Endothelial cell of umbilical vein (primary cell): ENCODE measurements at regions not wholly inside any gene's neighbourhood (a gene's known extent, or its start where the extent isn't known, plus 50 kb on each side); places are given as distances from the start of the nearest gene placed in this dataset.

Experiments
- BruUV-seq: library from RNA; stranded (reverse); fragments of 400-500 nt; replicated peaks from 2 replicates; lab custom pipeline; 2021; lab: Mats Ljungman, UMichigan
- CTCF ChIA-PET: fragments of 300-600, 350-600 bp; sonication (Branson Sonifier 250); formaldehyde crosslinking; loops from one replicate; lab custom pipeline; 2021; ENCODE audit warnings: antibody characterized with exemption, inconsistent platforms; lab: Charles Lee
- POLR2A ChIA-PET: fragments of 300-600, 350-600 bp; sonication (Branson Sonifier 250); formaldehyde crosslinking; loops from one replicate; lab custom pipeline; 2021; ENCODE audit warnings: antibody characterized with exemption, inconsistent platforms; lab: Charles Lee
- DNase-seq: peaks from one replicate; pipeline ENCODE4 v3.0.0-alpha.2; 2011; ENCODE audit warnings: low read depth, low spot score
- FAIRE-seq: peaks from 2 replicates; lab custom pipeline; 2011; peaks lifted over from hg19 to GRCh38; lab: Jason Lieb, UNC
- H2AFZ ChIP-seq: 2 replicates; pipeline ENCODE4 v1.6.0; 2012; ENCODE audit warnings: low read depth, low read length, control low read depth, inconsistent platforms
- H3K27ac ChIP-seq: 2 replicates; pipeline ENCODE4 v1.5.1; 2011; ENCODE audit warnings: low read depth, mild to moderate bottlenecking, control low read depth, low read length, moderate library complexity; ENCODE audit not compliant: insufficient read depth
- H3K27me3 ChIP-seq, 2 experiments: 2 replicates each; pipeline versions ENCODE4 v1.6.0 to v1.6.1; 2011; ENCODE audit warnings: low read length in 2 of 2, mixed read lengths in 1 of 2; ENCODE audit not compliant: control insufficient read depth in 2 of 2, insufficient read depth in 2 of 2
- H3K36me3 ChIP-seq, 2 experiments: 2 replicates in 1 of 2; 3 replicates in 1 of 2; pipeline ENCODE4 v1.5.1; 2011; ENCODE audit warnings: low read length in 2 of 2, mild to moderate bottlenecking in 1 of 2, moderate library complexity in 1 of 2; ENCODE audit not compliant: control insufficient read depth in 2 of 2, insufficient read depth in 2 of 2; ENCODE audit errors: extremely low read depth in 1 of 2
- H3K4me1 ChIP-seq: 3 replicates; pipeline ENCODE4 v1.5.1; 2011; ENCODE audit warnings: mild to moderate bottlenecking, low read length; ENCODE audit not compliant: control insufficient read depth, insufficient read depth; ENCODE audit errors: extremely low read depth
- H3K4me2 ChIP-seq: 2 replicates; pipeline ENCODE4 v1.6.1; 2011; ENCODE audit warnings: low read length, control low read depth, mixed read lengths; ENCODE audit not compliant: insufficient read depth
- H3K4me3 ChIP-seq, 3 experiments: fragments of 200-600 bp in 1 of 3; sonication (generic), shearing (Covaris generic) in 1 of 3; replicated peaks in 1 of 3; 2 replicates each; pipeline ENCODE4 v1.5.1; 2011 to 2016; ENCODE audit warnings: control low read depth in 3 of 3, low read length in 3 of 3, mild to moderate bottlenecking in 2 of 3, inconsistent platforms in 1 of 3, low read depth in 1 of 3, moderate library complexity in 1 of 3; ENCODE audit not compliant: insufficient read depth in 1 of 3
- H3K79me2 ChIP-seq: 2 replicates; pipeline ENCODE4 v1.6.0; 2012; ENCODE audit warnings: low read length, inconsistent platforms; ENCODE audit not compliant: control insufficient read depth, insufficient read depth
- H3K9ac ChIP-seq: replicated peaks from 2 replicates; pipeline ENCODE3; 2011; ENCODE audit warnings: low read length, control low read depth; ENCODE audit not compliant: insufficient read depth; ENCODE audit errors: extremely low read depth
- H3K9me1 ChIP-seq: replicated peaks from 3 replicates; pipeline ENCODE4 v1.6.0; 2011; ENCODE audit warnings: mild to moderate bottlenecking, low read length; ENCODE audit not compliant: control insufficient read depth, insufficient read depth; ENCODE audit errors: extremely low read depth
- H3K9me3 ChIP-seq: replicated peaks from 2 replicates; pipeline ENCODE4 v1.5.1; 2012; ENCODE audit warnings: low read length, inconsistent platforms; ENCODE audit not compliant: control insufficient read depth, insufficient read depth
- H4K20me1 ChIP-seq: replicated peaks from 2 replicates; pipeline ENCODE3; 2011; ENCODE audit warnings: mild to moderate bottlenecking, low read length; ENCODE audit not compliant: control insufficient read depth, insufficient read depth; ENCODE audit errors: extremely low read depth
- CTCF ChIP-seq, 2 donors: IDR thresholded peaks; 1 replicate in 1 of 2; 2 replicates in 1 of 2; pipeline ENCODE4 v1.5.1; 2011; ENCODE audit warnings: low read length in 2 of 2, mild to moderate bottlenecking in 2 of 2, moderate library complexity in 2 of 2, control low read depth in 1 of 2, inconsistent platforms in 1 of 2, low read depth in 1 of 2; ENCODE audit not compliant: insufficient read depth in 1 of 2; ENCODE audit errors: extremely low read depth in 1 of 2
- EZH2 ChIP-seq: IDR thresholded peaks from 2 replicates; pipeline ENCODE4 v1.6.1; 2012; ENCODE audit warnings: borderline replicate concordance, low read depth, mild to moderate bottlenecking, moderate library complexity, low read length, inconsistent platforms; ENCODE audit not compliant: severe bottlenecking
- FOS ChIP-seq: IDR thresholded peaks from 2 replicates; pipeline ENCODE4 v1.6.1; 2011; ENCODE audit warnings: mild to moderate bottlenecking, low read length, moderate library complexity, borderline replicate concordance; ENCODE audit not compliant: insufficient read depth
- GATA2 ChIP-seq: IDR thresholded peaks from 2 replicates; pipeline ENCODE4 v1.7.0; 2011; ENCODE audit warnings: low read depth, mild to moderate bottlenecking, moderate library complexity, mixed read lengths, low read length; ENCODE audit not compliant: insufficient read length, insufficient read depth
- JUN ChIP-seq: IDR thresholded peaks from 2 replicates; pipeline ENCODE4 v1.6.1; 2011; ENCODE audit warnings: borderline replicate concordance, low read depth; ENCODE audit not compliant: insufficient read length, insufficient read depth
- MAX ChIP-seq: IDR thresholded peaks from 2 replicates; pipeline ENCODE4 v1.6.1; 2011; ENCODE audit not compliant: insufficient read depth, insufficient read length
- MYC ChIP-seq: IDR thresholded peaks from one replicate; pipeline ENCODE4 v1.6.1; 2011; ENCODE audit warnings: mild to moderate bottlenecking, low read depth, low read length
- POLR2A ChIP-seq: IDR thresholded peaks from 2 replicates; pipeline ENCODE4 v1.6.1; 2012; ENCODE audit warnings: low read depth, mild to moderate bottlenecking, control low read depth, low read length
- POLR2AphosphoS5 ChIP-seq: IDR thresholded peaks from 2 replicates; pipeline ENCODE4 v1.6.1; 2012; ENCODE audit warnings: low read depth, mild to moderate bottlenecking, control low read depth, low read length, moderate library complexity; ENCODE audit not compliant: insufficient read depth
- dilution Hi-C: fragments of 300-500 bp; cut with MboI; formaldehyde crosslinking; loops from one replicate; pipeline ENCODE4 v1.15.0; 2019; ENCODE audit warnings: low sequenced_read_pairs; ENCODE audit not compliant: extremely low pct_ligation_motif_present
- intact Hi-C: fragments of 100-400 bp; cut with micrococcal nuclease; formaldehyde crosslinking; loops from one replicate; pipeline ENCODE4 v1.10.0; 2022

GRCh38 chr6:145139895-145140294 lies 595.4 kb downstream of the EPM2A start:
- Histone ChIP-seq H3K79me2 (no peaks in the 10 kb centered on the region), H3K36me3 (no peaks in the 10 kb centered on the region), H3K9ac (no peak overlapping the region), H2AFZ (no peak overlapping the region), H4K20me1 (no peaks in the 10 kb centered on the region), H3K4me2 (no peak overlapping the region), H3K4me3 (no peak overlapping the region), H3K9me3 (no peaks in the 10 kb centered on the region), H3K27ac (no peak overlapping the region), H3K27me3 (no peaks in the 10 kb centered on the region), H3K9me1 (no peaks in the 10 kb centered on the region), H3K4me1 (no peaks in the 10 kb centered on the region)
- dilution Hi-C loops: no loop called here
- TF ChIP-seq GATA2: no peak
- TF ChIP-seq POLR2A: no peak
- TF ChIP-seq MYC: no peak
- no peak for TF ChIP-seq JUN
- no peak for TF ChIP-seq MAX
- no peak for TF ChIP-seq FOS
- no peak for TF ChIP-seq EZH2
- no peak for TF ChIP-seq CTCF (IDR thresholded peaks at IDR 0.05; ENCODE audit: extremely low read depth in 1 of 2, insufficient read depth in 1 of 2, low read depth in 1 of 2, low read length in 2 of 2)
- TF ChIP-seq POLR2AphosphoS5: no peak
- FAIRE-seq: no peak
- BruUV-seq: no TSS peak
- ChIA-PET POLR2A (no interaction called here), CTCF (no interaction called here)
- no peak for DNase-seq
- intact Hi-C loops: loop anchor here (10.0 kb wide), 1 partner anchor 555 kb away; no protein-coding TSS in a partner anchor
